IMR-90 (cell line): ENCODE measurements at regions not wholly inside any gene's neighbourhood (a gene's known extent, or its start where the extent isn't known, plus 50 kb on each side); places are given as distances from the start of the nearest gene placed in this dataset.

Source experiments
- BHLHE40 ChIP-seq: fragments of 150-350 bp; IDR thresholded peaks from 2 replicates; pipeline ENCODE4 v1.6.1; 2016; ENCODE audit warnings: mild to moderate bottlenecking, low read depth, low read length
- CEBPB ChIP-seq: IDR thresholded peaks from 2 replicates; pipeline ENCODE4 v1.6.1; 2012; ENCODE audit warnings: low read depth, low read length, improper control_type of control experiment
- CTCF ChIP-seq: conservative IDR thresholded peaks from 2 replicates; pipeline ENCODE4 v1.5.1; 2012; ENCODE audit warnings: mild to moderate bottlenecking, low read depth, low read length, improper control_type of control experiment
- ELK1 ChIP-seq: fragments of 150-350 bp; IDR thresholded peaks from 2 replicates; pipeline ENCODE4 v1.6.1; 2016; ENCODE audit warnings: low read depth, mild to moderate bottlenecking, low read length, moderate library complexity, borderline replicate concordance
- FOS ChIP-seq: fragments of 150-350 bp; IDR thresholded peaks from 2 replicates; pipeline ENCODE4 v1.6.1; 2016; ENCODE audit warnings: low read depth, low read length
- MAFK ChIP-seq: IDR thresholded peaks from 2 replicates; pipeline ENCODE4 v1.6.1; 2012; ENCODE audit warnings: low read depth, low read length, improper control_type of control experiment
- NFE2L2 ChIP-seq: fragments of 150-350 bp; IDR thresholded peaks from 2 replicates; pipeline ENCODE4 v1.6.1; 2016; ENCODE audit warnings: low read depth, mild to moderate bottlenecking, low read length
- POLR2A ChIP-seq: IDR thresholded peaks from 2 replicates; pipeline ENCODE4 v1.6.1; 2012; ENCODE audit warnings: mild to moderate bottlenecking, low read depth, low read length
- RAD21 ChIP-seq: IDR thresholded peaks from 2 replicates; pipeline ENCODE4 v1.6.1; 2012; ENCODE audit warnings: low read length, improper control_type of control experiment
- RFX5 ChIP-seq: IDR thresholded peaks from 2 replicates; pipeline ENCODE4 v1.8.0; 2012; ENCODE audit warnings: low read depth, mild to moderate bottlenecking, low read length, moderate library complexity
- SMC3 ChIP-seq: fragments of 150-350 bp; IDR thresholded peaks from 2 replicates; pipeline ENCODE4 v1.6.1; 2016; ENCODE audit warnings: low read depth, mild to moderate bottlenecking, antibody characterized with exemption, low read length, moderate library complexity

- no peak for TF ChIP-seq CEBPB
- TF ChIP-seq CTCF = no peak
- no peak for TF ChIP-seq RAD21
- no peak for TF ChIP-seq RFX5
- no peak for TF ChIP-seq NFE2L2
- no peak for TF ChIP-seq POLR2A
- no peak for TF ChIP-seq FOS
- no peak for TF ChIP-seq BHLHE40
- no peak for TF ChIP-seq ELK1
- TF ChIP-seq SMC3 = no peak
- TF ChIP-seq MAFK = no peak
These were observed 876.2 kb upstream of the POU3F3 start for GRCh38 chr2:103977668-103978067.
